ENCODE measurements at regions not wholly inside any gene's neighbourhood (a gene's known extent, or its start where the extent isn't known, plus 50 kb on each side); places are given as distances from the start of the nearest gene placed in this dataset.

DNA sequence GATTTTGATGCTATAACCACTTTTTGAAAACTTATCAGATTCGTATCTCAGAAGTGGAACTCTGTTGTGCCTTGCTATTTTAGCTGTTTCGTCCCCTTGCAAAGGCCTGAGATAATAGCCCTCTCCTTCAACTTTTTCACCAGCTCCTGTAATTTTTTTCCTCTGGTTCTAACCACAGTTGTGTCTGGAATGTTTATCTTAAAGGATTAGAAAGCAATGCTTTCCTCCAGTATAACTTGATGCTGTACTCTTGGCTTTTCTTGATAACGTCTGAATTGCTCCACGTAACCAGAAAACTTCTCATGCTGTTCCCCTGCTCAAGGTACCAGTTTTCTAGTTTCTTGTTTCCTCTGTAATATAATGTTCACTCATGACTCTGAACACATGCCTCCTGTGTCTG, 209.4 kb downstream of the DTWD2 start:
- no peak for DNase-seq

DNA sequence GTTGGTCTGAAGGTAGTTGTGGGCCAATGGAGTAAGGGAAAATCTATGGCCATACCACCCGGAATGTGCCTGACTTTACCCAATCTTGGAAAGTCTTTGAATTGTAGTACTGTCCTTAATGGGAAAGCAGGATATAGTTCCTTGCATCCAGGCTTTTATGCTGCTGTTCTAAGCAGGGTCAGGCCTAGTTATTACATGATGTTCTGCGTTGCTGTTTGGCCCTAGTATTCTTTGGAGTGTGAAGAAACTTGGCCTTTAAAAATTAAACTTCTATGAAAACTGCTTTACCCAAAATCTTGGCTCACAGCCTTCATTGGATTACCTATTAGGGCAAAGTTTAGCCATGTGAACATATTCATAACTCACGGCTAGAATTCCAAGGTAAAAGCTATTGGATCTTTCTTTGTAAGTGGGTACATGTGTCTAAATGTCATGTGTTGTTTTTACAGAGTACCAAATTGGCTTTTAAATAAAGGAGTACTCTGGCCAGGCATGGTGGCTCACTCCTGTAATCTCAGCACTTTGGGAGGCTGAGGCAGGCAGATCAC, 211.1 kb downstream of the DTWD2 start:
- no peak for DNase-seq

DNA sequence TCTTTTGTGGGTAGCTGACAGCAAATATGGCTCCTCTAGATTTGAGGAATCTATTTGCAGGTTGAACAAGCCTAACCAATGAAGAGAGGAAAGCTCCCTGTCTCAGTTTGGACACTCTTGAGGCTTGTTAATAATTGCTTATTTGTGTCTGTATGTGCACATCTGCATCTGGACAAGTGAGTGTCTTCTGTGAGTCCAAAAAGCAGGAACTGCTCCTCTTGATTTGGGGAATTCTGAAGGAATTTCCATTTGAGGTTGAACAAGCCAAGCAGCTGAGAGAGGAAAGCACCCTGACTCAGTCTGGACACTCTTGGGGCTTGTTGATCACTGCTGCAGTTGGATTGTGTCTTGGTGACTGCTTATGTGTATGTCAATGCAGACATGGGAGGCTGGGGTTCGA, 211.6 kb downstream of the DTWD2 start:
- no peak for DNase-seq

DNA sequence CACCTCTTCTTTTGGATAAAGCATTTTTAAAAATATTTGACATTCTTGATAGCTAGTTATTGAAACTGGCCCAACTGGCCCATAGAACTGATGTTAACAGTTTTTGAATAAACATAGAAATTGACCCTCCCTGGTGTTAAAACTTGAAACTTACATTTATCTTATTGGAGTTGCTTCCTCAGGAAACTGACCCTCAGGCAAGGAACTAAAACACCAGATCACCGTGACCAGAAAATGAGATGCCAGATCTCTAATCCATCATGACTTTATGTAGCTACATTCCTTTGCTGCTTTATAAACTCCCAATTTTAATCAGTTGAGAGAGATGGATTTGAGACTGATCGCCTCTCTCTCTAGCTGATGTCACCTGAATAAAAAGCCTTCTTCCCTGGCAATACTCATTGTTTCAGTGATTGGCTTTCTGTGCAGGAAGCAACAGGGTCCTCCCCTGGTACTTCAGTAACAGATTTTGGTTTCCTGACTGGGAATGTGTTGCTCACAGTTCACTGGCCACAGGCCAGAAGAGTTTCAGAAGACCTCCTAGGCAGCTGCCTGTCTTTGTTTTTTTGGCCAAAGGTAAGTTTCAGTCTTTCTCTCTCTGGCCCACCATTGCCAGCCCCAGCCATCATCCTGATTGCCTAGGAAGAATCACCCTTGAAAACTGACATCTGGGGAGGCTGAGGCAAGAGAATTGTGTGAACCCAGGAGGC, 212.4 kb downstream of the DTWD2 start:
- DNase-seq, result no peak

DNA sequence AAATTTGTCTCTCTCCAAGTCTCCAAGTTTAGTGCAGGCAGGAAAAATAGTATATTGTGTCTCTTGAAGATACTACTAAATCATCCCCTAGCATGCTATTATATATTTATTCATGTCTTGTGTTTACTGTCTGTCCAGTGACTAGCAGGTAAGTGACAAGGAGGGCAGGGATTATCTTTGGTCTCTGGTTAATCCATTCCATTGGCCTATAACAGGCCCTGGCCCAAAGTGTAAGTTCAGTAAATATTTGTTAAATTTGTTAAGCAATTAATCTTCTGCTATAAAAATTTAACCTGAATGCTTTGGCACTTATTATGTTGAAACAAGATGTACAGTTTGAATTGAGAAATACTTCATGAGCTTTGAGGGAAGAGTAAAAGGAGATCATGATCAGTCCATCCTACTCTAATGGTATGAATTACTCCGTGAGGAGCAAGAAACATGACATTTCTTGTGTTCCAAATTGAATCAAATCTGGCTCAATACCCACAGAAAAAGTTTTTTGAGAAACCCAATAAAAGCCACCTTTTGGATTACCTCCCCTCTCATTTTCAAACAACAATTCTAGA, 219.7 kb downstream of the DTWD2 start:
- DNase-seq, result no peak

DNA sequence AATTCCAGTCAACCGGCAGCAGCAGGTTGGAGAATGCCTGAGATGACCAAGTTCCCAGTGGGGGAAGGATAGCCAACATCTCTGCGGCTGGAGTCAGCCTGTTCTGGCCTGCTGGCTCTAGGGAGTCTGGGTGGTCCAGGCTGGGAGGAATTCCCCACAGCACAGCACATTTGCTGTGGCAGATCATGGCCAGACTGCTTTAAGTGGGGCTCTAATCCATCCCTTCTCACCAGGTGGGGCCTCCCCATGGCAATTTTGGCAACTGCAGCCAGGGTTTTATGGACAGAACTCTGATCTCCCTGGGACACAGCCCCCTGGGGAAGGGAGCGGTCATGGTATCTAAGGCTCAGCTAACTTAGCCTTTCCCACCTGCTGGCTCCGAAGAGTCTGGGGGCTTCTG, 226.1 kb downstream of the DTWD2 start:
- DNase-seq, result no peak

DNA sequence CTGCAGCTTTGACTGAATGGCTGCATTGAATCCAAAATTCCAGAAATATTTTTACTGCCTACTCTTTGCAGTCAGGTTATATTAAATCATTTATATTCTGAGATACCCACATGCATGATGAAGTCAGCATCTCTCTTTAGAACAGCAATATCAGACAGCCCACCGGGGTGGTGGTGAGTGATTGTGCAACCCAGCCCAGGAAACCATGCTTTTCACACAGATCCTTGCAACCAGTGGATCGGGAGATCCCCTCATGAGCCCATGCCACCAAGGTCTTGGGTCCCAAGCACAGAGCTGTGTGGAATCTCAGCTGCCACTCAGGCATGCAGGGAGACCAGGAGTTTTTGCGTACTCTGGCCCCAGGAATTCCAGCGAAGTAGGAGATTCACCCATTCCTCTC, 226.5 kb downstream of the DTWD2 start:
- no peak for DNase-seq

DNA sequence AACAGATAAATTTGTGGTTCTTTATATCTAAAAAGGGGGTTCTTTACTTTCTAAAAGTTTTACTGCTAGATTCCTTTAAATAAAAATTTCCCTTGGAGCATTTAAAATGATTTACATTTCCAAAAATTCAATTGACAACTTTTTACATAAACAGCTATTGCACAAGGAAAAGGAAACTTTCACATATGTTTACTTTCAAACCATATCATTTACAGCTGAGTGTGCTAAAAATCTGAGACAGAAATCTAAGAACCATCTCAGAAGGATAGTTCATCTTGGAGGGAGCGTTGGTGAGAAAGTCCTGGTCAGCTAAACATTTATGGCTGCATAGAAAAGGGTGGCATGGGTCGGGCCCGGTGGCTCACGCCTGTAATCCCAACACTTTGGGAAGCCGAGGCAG, 235.4 kb downstream of the DTWD2 start:
- no peak for DNase-seq

DNA sequence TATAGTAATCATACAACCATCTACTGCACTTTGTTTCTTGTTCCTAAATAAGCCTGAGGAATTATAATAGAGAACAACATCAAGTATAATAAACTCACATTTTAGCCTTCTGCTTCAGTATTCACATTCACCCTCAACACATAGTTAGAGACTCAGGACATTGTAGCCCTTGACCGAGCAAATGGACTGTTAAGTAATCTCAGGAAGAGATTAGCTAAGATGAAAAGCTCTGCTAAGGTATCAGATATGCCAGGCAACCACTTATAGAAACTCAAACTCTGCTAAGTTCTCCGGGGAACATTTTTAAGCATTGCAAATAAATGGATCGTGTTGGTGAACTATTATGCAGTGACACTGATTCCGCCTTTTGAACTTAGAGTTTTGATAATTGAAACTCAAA, 252.0 kb downstream of the DTWD2 start:
- no peak for DNase-seq

DNA sequence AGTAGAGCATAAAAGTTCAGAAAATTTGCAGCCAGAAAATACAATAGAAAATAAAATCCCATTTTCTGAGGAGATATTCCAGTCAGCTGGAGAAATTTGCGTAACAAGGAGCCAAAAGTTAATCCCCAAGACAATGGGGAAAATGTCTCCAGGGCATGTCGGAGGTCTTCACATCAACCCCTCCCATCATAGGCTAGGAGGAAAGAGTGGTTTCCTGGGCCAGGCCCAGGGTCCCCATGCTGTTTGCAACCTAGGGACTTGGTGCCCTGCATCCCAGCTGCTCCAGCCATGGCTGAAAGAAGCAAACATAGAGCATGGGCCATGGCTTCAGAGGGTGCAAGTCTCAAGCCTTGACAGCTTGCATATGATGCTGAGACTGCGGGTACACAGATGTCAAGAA, 255.0 kb downstream of the DTWD2 start:
- no peak for DNase-seq

DNA sequence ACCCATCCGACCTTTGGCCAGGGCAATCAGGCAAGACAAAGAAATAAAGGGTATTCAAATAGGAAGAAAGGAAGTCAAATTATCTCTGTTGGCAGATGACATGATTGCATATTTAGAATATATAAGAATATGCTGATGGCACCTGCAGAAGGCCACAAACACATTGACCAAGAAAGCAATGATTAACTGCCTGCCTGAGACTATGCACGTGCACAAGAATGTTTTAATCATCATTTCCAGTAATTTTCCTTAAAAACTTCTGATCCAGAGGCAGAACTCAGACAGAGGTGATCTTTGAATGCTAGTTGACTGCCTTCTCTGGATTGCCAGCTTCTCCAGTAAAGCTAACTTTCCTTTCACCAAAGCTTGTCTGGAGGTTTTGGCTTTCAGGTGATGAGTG, 260.2 kb downstream of the DTWD2 start:
- no peak for DNase-seq

DNA sequence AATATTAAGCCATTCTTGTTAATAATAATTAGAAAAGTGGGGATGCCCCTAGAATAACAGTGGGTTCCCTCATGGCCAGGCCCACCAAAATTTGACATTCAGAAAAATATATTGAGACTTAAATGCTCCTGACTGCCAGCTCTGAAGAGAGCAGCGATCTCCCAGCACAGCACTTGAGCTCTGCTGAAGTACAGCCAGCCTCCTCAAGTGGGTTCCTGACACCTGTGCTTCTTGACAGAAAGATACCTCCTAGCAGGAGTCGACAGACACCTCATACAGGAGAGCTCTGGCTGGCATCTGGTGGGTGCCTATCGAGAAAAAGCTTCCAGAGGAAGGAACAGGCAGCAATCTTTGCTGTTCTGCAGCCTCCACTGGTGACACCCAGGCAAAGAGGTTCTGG, 261.5 kb downstream of the DTWD2 start:
- no peak for DNase-seq

DNA sequence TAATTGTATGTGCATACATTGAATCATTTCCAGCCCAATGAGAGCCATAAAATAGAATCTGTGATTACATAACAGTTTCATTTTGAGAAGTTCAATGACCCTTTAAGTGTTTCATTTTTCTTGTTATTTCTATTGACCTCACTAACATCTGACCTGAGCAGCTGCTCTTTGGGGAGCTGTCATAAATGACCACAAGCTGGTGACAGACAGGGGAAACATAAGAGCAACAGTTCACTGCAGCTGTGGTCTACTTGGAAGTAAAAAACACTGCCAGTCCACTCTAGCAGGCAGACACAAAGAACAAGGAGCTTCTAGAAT, 265.4 kb downstream of the DTWD2 start:
- no peak for DNase-seq

DNA sequence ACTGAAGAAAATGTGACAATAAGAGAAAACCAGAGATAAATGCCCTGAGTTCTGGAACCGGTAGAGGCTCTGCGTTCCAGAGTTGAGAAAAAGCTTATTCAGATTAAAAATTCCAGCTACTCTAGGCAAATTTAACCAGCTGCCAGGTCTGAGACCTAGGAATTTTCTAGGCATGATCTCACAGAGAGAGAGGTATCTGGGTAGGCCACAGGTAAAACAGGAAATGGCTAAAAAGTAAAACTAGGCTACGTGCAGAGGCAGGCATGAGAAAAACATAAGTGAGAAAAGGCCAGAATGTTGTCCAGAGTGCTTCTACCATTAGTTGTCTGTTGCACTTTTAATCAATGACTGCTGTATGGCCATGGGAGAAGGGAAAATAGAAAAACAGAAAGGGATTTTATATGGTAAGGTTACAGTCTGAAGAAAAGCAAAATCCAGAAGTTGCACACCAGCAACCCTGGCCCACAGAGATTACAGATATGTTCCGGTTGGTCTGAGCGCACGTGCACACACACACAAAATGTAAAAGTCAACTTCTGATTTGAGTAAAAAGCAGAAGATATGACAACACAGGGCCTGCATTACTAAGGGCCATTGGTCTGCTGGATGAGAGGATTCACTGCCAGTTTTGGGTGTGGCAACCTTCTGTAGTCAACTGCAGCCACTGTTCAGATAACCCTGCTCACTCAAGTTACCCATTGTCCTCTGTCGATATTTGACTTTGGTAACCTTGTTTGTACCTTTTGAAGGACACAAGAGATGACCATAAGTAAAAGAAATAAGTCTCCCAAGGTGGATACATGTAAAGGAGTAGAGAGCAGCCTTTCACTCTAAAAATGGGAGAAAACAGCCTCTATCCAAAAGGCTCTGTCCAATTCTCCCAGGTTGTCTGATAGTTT, 266.0 kb downstream of the DTWD2 start:
- no peak for DNase-seq

DNA sequence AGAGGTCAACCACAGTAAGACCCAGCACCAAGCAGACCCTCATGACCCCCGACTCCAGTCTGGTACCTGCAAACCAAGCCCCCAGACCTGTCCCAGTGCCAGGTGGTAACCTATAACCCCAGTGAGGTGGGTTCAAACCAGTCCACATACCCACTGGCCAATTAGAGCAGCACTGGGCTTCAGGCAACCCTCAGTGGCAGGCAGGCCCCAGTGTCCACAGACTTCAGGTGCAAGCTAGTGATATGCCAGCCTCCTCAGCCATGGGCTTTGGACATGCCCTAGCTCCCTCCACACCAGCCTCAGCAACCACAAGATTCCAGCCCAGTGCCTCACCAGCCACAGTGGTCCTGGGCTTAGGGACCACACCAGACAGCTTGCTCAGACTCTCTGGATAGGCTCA, 276.6 kb downstream of the DTWD2 start:
- DNase-seq, result no peak

DNA sequence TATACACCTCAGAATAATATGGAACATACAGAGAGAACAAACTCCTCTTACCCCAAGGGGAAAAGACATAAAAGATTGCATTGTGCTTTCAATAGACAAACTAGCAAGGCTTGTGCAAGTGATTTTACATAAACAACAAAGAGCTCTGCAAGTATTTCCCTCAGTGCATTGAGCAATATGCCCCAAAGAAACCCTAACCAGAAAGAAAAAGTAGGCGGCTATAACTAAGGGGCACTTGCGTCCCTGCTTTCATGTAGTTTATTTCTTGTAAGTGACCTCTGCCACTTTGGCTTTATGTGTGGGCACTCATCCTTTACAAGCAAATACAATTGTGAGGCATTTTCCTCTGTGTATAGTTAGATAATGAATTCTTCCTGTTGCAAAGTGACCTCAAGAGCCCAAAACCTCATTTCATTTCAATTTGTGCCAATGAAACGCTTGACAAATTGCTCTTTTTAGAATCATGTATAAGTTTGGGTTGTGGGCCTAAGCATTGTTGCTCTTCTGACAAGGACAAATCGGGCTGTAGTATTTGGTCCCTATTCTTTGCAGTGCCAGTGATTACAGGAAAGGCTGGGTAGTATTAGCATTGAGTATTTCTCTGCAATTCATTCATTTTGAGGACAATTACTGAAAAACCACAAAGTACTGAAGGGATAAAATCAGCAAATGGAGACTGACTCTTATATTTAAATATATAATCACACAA, 282.2 kb downstream of the DTWD2 start:
- DNase-seq, result no peak

DNA sequence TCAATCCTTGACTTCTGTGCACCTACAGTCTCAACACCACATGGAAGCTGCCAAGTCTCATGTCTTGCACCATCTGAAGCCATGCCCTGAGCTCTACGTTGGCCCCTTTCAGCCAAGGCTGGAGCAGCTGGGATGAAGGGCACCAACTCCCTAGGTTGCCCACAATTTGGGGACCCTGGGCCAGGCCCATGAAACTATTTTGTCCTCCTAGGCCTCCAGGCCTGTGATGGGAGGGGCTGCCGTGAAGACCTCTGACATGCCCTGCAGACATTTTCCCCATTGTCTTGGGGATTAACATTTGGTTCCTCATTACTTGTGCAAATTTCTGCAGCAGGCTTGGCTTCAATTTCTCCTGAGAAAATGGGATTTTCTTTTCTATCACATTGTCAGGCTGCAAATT, 285.1 kb downstream of the DTWD2 start:
- DNase-seq, result no peak

DNA sequence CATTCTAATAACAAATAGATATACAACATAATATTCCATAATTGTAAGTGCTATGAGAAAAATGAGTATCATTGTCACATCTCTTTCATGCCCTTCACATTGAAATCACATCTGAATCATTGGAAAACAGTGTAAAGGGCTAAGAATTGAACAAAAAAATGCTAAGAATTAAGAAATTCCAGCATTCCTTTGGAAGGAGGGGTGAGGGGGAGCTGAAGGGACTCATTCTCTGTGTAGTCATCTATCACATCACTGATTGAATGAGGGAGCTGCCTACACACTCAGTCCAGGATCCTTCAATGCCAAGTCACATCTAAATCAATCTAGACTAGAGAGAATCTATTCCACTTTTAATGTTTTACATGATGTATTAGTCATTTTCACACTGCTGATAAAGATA, 286.6 kb downstream of the DTWD2 start:
- DNase-seq, result no peak

DNA sequence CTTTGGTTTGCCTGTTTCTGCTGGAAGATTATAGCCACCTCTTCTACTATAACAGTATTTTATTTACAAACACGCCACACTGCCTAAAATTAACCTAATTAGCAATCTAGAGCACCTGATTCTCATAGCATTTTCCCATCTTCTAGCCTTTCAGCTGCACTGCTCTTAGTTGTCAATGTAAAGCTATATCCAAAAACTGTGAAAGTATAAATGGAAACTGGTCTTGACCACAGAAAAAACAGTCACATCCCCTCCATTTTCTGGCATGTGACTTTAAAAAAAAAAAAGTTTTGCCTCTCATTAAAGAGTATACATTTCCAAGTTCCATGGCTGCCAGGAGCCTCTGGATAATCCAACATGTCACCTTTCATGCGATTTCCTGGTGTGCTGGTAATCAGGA, 287.8 kb downstream of the DTWD2 start:
- DNase-seq, result no peak

DNA sequence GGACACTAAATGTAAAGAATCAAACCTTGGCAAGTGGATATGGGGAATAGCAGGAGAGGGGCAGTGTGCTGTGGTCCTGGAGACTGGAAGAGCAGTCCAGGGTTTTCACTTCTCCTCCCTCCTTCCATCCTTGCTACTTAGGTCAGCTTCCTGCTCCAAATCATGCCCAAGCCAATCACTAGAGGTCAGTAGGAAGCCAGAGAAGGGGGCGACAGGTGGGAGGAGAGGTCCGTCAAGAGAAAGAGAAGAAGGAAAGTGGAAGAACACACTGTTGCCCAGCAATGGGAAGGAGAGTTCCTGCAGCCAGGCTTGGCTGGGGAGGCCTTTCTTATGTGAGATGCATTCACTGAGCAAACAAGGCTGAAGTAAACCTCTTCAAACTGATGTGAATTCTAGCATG, 289.6 kb downstream of the DTWD2 start:
- no peak for DNase-seq

DNA sequence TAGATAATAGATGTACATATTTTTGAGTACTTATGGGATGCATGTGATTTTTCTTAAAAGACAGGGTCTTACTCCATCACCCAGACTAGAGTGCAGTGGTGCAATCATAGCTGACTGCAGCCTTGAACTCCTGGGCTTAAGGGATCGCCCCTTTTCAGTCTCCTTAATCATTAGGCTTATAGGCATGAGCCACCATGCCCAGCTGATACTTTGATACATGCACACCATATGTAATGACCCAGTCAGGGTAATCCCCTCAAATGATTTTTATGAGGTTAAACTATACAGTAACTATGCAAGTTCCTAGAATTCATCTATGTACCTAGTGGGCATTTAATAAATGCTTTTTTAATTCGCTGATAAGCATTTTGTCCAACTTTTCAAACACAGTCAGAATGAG, 292.3 kb downstream of the DTWD2 start:
- no peak for DNase-seq

DNA sequence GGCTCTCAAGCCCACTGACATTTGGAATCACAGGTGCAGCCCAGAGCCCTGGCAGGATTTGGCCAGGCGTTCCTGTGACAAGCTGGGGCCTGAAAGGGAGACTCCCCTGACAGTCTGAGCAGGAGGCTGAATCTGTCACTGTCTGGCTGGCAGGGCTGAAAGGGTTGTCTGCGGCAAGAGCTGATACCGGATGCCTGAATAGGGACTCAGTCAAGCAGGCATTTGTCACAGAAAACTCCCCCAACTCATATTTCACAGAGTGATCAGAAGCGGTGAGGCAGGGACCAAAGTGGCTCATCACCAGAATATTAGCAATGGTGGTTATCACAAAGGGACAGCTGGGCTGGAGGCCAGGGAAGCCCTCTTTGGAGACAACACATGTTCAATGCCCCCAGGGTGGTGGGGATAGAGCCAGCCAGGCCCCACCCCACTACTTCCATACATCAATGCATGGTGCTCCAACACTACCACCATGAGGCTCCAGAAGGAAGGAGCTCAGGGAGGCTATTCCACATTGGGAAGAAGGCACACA, 295.5 kb downstream of the DTWD2 start:
- no peak for DNase-seq
